KMS-11 (cell line): ENCODE measurements at regions not wholly inside any gene's neighbourhood (a gene's known extent, or its start where the extent isn't known, plus 50 kb on each side); places are given as distances from the start of the nearest gene placed in this dataset.

ENCODE experiments used
- H2AFZ ChIP-seq: fragments of 200-600 bp; sonication (generic); 2 replicates; pipeline ENCODE4 v1.6.1; 2016; ENCODE audit warnings: antibody characterized with exemption, mixed run types, low read depth
- H3K27ac ChIP-seq: fragments of 200-600 bp; sonication (generic); 2 replicates; pipeline ENCODE4 v1.6.1; 2016; ENCODE audit warnings: mild to moderate bottlenecking, mixed run types
- H3K27me3 ChIP-seq: fragments of 200-600 bp; sonication (generic); 2 replicates; pipeline ENCODE4 v1.6.1; 2017; ENCODE audit warnings: mild to moderate bottlenecking, low read depth, mixed run types, moderate library complexity; ENCODE audit not compliant: insufficient read depth
- H3K36me3 ChIP-seq: fragments of 200-600 bp; sonication (generic); 2 replicates; pipeline ENCODE4 v1.6.1; 2017; ENCODE audit warnings: mild to moderate bottlenecking, mixed run types; ENCODE audit not compliant: insufficient read depth
- H3K4me1 ChIP-seq: fragments of 200-600 bp; sonication (generic); 2 replicates; pipeline ENCODE4 v1.6.1; 2016; ENCODE audit warnings: mild to moderate bottlenecking, low read depth, mixed run types; ENCODE audit not compliant: poor library complexity, severe bottlenecking
- H3K4me2 ChIP-seq: fragments of 200-600 bp; sonication (generic); 2 replicates; pipeline ENCODE4 v1.7.0; 2016; ENCODE audit warnings: mild to moderate bottlenecking, mixed run types
- H3K4me3 ChIP-seq: fragments of 200-600 bp; sonication (generic); IDR thresholded peaks from 2 replicates; pipeline ENCODE4 v1.6.1; 2017; ENCODE audit warnings: low read depth, low read length, mixed read lengths; ENCODE audit not compliant: insufficient read depth
- H3K79me2 ChIP-seq: fragments of 200-600 bp; sonication (generic); 2 replicates; pipeline ENCODE4 v1.6.1; 2016; ENCODE audit warnings: low read depth, mixed run types; ENCODE audit not compliant: insufficient read depth
- H3K9ac ChIP-seq: fragments of 200-600 bp; sonication (generic); 2 replicates; pipeline ENCODE4 v1.6.1; 2016; ENCODE audit warnings: mild to moderate bottlenecking, mixed run types
- H4K20me1 ChIP-seq: fragments of 200-600 bp; sonication (generic); 2 replicates; pipeline ENCODE4 v1.6.1; 2016; ENCODE audit warnings: mild to moderate bottlenecking, mixed run types; ENCODE audit not compliant: insufficient read depth
- TF ChIP-seq, protein P1 (sequence below): fragments of 200-600 bp; sonication (generic); conservative IDR thresholded peaks from 2 replicates; pipeline ENCODE4 v1.6.1; 2017; ENCODE audit warnings: low read depth, mild to moderate bottlenecking, antibody characterized with exemption, low read length, moderate library complexity, mixed read lengths

DNA sequence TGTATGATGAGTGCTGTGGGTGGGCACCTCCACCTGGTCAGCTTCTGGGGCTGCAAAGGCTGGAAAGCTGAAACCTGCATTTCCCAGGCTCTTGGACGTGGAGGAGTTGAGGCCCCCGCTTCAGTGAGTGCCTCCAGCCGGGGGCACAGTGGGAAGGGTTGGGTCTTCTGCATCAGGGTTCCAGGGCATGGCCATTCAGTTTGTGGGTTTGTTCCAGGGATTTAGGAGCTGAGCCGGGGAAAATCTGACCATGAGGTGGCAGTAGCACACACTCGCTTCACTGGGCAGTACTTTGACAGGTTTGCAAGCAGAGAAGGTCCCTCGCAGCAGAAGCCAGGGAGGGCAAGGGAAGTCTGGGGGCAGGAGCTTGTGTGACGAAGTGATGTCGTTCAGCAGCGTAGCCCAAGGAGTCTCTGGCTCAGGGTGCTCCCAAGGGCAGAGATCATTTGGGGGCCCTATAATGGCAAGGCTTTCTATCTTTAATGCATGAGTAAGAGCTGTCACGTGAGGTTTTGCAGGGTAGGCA is 69.5 kb upstream of the SULF2 start:
- no peak overlapping the region for H3K4me3 ChIP-seq
- no peak overlapping the region for H2AFZ ChIP-seq
- no peaks in the 10 kb centered on the region for H4K20me1 ChIP-seq
- H3K36me3 ChIP-seq = no peaks in the 10 kb centered on the region
- H3K27me3 ChIP-seq = peaks cover 46% of the 10 kb centered on the region; the same call in 1 of the 2 replicates
- H3K27ac ChIP-seq = no peak overlapping the region
- H3K4me1 ChIP-seq = no peaks in the 10 kb centered on the region
- no peak overlapping the region for H3K4me2 ChIP-seq
- H3K79me2 ChIP-seq = no peaks in the 10 kb centered on the region
- TF ChIP-seq, protein P1, sequence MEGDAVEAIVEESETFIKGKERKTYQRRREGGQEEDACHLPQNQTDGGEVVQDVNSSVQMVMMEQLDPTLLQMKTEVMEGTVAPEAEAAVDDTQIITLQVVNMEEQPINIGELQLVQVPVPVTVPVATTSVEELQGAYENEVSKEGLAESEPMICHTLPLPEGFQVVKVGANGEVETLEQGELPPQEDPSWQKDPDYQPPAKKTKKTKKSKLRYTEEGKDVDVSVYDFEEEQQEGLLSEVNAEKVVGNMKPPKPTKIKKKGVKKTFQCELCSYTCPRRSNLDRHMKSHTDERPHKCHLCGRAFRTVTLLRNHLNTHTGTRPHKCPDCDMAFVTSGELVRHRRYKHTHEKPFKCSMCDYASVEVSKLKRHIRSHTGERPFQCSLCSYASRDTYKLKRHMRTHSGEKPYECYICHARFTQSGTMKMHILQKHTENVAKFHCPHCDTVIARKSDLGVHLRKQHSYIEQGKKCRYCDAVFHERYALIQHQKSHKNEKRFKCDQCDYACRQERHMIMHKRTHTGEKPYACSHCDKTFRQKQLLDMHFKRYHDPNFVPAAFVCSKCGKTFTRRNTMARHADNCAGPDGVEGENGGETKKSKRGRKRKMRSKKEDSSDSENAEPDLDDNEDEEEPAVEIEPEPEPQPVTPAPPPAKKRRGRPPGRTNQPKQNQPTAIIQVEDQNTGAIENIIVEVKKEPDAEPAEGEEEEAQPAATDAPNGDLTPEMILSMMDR = 0 out of 2 replicates have a peak, but pooled peaks have one; percentile 26
- no peak overlapping the region for H3K9ac ChIP-seq

DNA sequence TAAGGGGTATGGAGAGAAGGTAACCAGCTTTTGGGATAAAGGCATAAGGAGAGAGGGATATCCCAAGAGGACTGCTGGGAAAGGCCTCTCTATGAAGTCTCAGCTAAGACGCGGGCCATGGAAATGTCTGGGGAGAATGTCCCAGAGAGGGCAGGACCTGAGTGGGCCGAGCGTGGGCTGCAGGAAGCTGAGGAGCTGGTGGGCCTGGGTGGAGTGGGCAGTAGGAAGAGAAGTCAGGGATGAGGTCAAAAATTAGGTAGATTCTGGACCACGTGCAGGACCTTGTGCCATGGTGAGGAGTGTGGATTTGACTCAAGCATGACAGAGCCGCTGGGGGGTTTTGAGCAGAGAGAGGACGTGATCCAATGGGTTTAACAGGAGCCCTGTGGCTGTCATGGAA is 66.5 kb upstream of the SULF2 start:
- H3K4me3 ChIP-seq = no peak overlapping the region

DNA sequence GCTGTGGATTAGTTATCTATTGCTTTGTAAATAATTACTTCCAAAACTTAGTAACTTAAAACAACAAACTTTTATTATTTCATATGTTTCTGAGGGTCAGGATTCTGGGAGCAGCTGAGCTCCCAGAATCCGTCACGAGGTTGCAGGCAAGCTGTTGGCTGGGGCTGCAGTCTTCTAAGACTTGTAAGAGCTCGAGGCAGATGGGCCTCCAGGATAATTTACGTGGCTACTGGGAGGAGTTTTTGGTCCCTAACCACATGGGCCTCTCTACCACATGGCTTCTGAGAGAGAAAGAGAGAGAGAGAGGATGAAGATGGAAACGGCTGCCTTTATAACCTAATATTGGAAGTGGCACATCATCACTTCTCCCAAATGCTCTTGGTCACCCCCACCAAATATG is 64.9 kb upstream of the SULF2 start:
- no peak overlapping the region for H3K4me3 ChIP-seq
- H3K27me3 ChIP-seq = peaks cover 31% of the 10 kb centered on the region; the same call in 1 of the 2 replicates
- no peak overlapping the region for H2AFZ ChIP-seq
- no peak overlapping the region for H3K9ac ChIP-seq
- no peaks in the 10 kb centered on the region for H4K20me1 ChIP-seq
- no peak overlapping the region for H3K27ac ChIP-seq
- TF ChIP-seq, protein P1 = no peak
- H3K4me2 ChIP-seq = no peak overlapping the region
- H3K4me1 ChIP-seq = no peaks in the 10 kb centered on the region
- H3K79me2 ChIP-seq = no peaks in the 10 kb centered on the region
- no peaks in the 10 kb centered on the region for H3K36me3 ChIP-seq

More for the DNA sequence above, 66.5 kb upstream of the SULF2 start:
- Histone ChIP-seq H3K9ac (no peak overlapping the region), H3K4me2 (no peak overlapping the region), H4K20me1 (no peaks in the 10 kb centered on the region), H3K27ac (no peak overlapping the region), H3K4me1 (no peaks in the 10 kb centered on the region), H3K79me2 (no peaks in the 10 kb centered on the region), H3K36me3 (no peaks in the 10 kb centered on the region), H3K27me3 (peaks cover 29% of the 10 kb centered on the region; the same call in 1 of the 2 replicates), H2AFZ (no peak overlapping the region)
- TF ChIP-seq, protein P1 = no peak

DNA sequence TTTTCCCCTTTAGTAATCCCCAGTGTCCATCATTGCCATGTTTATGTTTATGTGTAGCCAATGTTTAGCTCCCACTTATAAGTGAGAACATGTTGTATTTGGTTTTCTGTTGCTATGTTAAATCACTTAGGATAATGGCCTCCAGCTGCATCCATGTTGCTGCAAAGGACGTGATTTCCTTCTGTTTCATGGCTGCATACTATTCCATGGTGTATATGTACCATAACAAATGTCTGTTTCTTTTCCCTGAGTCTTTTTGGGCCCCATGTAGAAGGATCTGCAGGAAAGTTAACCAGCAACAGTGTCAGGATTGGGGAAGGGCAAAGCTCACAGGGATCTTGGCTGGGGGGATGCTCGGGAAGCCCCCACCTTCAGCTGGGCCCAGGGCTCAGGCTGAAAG is 64.3 kb upstream of the SULF2 start:
- H3K27ac ChIP-seq = no peak overlapping the region
- H3K9ac ChIP-seq = no peak overlapping the region
- H2AFZ ChIP-seq = no peak overlapping the region
- peaks cover 34% of the 10 kb centered on the region; the same call in 1 of the 2 replicates for H3K27me3 ChIP-seq
- H3K36me3 ChIP-seq = no peaks in the 10 kb centered on the region
- no peaks in the 10 kb centered on the region for H4K20me1 ChIP-seq
- H3K79me2 ChIP-seq = no peaks in the 10 kb centered on the region
- no peak overlapping the region for H3K4me2 ChIP-seq
- TF ChIP-seq, protein P1 = no peak
- H3K4me1 ChIP-seq = no peaks in the 10 kb centered on the region
- H3K4me3 ChIP-seq = no peak overlapping the region
